ENCODE measurements at regions not wholly inside any gene's neighbourhood (a gene's known extent, or its start where the extent isn't known, plus 50 kb on each side); places are given as distances from the start of the nearest gene placed in this dataset.

DNA sequence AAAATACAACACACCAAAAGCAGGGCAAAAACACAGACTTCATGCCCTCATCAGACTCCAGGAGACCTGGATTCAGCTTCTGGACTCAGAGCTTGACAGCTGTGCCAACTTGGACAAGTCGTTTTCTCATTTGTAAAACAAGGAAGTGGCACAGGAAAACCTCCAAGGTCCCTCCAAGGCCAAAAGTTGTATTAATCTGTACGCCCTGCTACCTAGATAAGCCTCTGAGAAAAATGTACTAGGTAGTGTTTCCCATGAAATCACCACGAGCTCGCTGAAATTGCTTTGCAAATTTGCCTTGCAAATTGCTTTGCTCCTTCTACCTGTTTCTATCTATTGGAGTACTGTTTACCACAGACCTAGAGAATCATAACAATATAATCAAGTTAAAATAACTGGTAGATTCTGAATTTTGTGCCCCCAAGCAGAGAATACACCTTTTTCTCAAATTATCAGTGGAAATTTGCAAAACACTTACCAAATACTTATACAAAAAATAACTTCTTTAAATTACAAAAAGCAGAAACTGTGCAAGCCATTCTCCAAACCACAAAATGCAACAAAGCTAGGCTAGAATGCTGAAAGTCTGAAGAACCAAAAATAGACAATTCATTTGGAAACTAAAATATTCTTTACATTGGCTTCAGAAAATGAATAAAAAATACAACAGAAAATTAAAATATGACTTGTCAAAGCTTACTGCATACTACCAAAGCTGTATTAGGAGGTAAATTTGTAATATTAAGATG lies 158.1 kb upstream of the CHST15 start:
- H3K27ac ChIP-seq, result no peak overlapping the region
- no peaks in the 10 kb centered on the region for H3K36me3 ChIP-seq (replicated peaks; ENCODE audit: insufficient read depth, low read depth)
- DNase-seq (ENCODE audit: low spot score), result no peak

DNA sequence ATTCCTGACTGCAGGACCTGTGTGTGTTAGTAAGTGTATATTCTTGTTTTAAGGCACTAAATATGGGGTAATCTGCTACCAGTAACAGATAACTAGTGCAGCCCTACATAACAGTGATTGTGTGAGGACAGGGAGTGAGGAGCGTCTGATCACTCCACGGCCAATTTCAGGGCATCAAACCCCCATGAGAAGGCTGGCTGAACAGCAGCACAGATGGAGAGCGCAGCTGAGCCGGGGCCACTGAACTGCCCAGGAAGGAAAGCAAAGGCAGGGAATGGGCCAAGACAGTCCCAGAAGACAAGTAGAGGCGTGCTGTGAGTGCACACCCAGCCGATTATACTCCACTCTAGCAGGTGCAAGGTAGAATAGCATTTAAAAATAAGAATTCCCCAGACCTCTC lies 157.1 kb upstream of the CHST15 start:
- H3K4me2 ChIP-seq, result no peak overlapping the region

More for the DNA sequence above, 158.1 kb upstream of the CHST15 start:
- Histone ChIP-seq H3K79me2 (no peaks in the 10 kb centered on the region), H3K4me2 (no peak overlapping the region), H3K27me3 (no peaks in the 10 kb centered on the region), H4K20me1 (ENCODE audit: insufficient read depth, poor library complexity, severe bottlenecking) (no peaks in the 10 kb centered on the region), H3K4me1 (ENCODE audit: insufficient read depth) (no peaks in the 10 kb centered on the region), H3K9me3 (ENCODE audit: low read depth) (no peaks in the 10 kb centered on the region), H3K4me3 (no peak overlapping the region), H3K9me2 (replicated peaks; ENCODE audit: insufficient read depth) (no peaks in the 10 kb centered on the region), H2AFZ (no peak overlapping the region)
- 70% methylated on average over 4 of the region's 4 CpGs for WGBS (ENCODE audit: low lambda C conversion rate, missing lambda C conversion rate)
- TF ChIP-seq, protein P1, sequence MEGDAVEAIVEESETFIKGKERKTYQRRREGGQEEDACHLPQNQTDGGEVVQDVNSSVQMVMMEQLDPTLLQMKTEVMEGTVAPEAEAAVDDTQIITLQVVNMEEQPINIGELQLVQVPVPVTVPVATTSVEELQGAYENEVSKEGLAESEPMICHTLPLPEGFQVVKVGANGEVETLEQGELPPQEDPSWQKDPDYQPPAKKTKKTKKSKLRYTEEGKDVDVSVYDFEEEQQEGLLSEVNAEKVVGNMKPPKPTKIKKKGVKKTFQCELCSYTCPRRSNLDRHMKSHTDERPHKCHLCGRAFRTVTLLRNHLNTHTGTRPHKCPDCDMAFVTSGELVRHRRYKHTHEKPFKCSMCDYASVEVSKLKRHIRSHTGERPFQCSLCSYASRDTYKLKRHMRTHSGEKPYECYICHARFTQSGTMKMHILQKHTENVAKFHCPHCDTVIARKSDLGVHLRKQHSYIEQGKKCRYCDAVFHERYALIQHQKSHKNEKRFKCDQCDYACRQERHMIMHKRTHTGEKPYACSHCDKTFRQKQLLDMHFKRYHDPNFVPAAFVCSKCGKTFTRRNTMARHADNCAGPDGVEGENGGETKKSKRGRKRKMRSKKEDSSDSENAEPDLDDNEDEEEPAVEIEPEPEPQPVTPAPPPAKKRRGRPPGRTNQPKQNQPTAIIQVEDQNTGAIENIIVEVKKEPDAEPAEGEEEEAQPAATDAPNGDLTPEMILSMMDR (IDR thresholded peaks at IDR 0.05; ENCODE audit: poor library complexity), result no peak
- TF ChIP-seq EZH2 (IDR thresholded peaks at IDR 0.05; ENCODE audit: borderline replicate concordance) (no peak), EZH2phosphoT487 (IDR thresholded peaks at IDR 0.05; ENCODE audit: low read depth, severe bottlenecking, unreplicated experiment) (no peak)

DNA sequence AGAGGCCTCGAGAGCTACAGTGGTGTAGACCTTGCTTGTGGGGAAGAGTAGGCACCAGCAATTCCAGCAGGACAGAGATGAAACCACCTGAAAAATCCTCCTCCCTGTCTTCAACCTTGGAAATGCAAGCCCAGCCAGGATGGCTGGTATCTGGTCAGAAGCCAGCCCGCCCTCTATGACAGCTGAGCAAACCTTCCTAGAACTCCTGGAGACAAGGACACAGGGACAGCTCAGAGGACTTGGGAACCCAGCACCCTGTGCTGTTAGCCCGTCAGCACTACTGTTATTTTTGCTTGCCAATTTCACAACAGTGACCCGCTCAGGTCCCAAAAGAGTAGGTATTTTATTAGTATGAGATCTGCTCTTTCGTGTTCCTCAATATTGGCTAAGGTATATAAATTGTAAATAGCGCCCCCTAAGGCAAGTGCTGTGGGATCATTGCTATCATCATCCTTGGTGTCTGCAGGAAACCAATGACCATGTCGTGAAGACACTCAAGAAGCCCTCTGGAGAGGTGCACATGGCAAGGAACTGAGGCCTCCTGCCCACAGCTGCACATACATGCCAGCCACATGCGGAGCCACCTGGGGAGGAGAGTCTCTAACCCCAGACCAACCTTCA lies 156.5 kb upstream of the CHST15 start:
- H3K79me2 ChIP-seq, result no peaks in the 10 kb centered on the region
- H3K4me2 ChIP-seq, result no peak overlapping the region
- H3K36me3 ChIP-seq (replicated peaks; ENCODE audit: insufficient read depth, low read depth), result no peaks in the 10 kb centered on the region
- H3K9me3 ChIP-seq (ENCODE audit: low read depth), result no peaks in the 10 kb centered on the region
- H3K27ac ChIP-seq, result no peak overlapping the region
- no peak overlapping the region for H3K4me3 ChIP-seq
- no peak for DNase-seq (ENCODE audit: low spot score)
- WGBS (ENCODE audit: low lambda C conversion rate, missing lambda C conversion rate), result 71% methylated on average over 8 of the region's 8 CpGs
- H3K4me1 ChIP-seq (ENCODE audit: insufficient read depth), result no peaks in the 10 kb centered on the region
- no peak overlapping the region for H2AFZ ChIP-seq
- H3K27me3 ChIP-seq, result no peaks in the 10 kb centered on the region
- TF ChIP-seq, protein P1 (IDR thresholded peaks at IDR 0.05; ENCODE audit: poor library complexity), result no peak
- no peak for TF ChIP-seq EZH2phosphoT487 (IDR thresholded peaks at IDR 0.05; ENCODE audit: low read depth, severe bottlenecking, unreplicated experiment)
- no peak for TF ChIP-seq EZH2 (IDR thresholded peaks at IDR 0.05; ENCODE audit: borderline replicate concordance)
- H4K20me1 ChIP-seq (ENCODE audit: insufficient read depth, poor library complexity, severe bottlenecking), result no peaks in the 10 kb centered on the region
- H3K9me2 ChIP-seq (replicated peaks; ENCODE audit: insufficient read depth), result no peaks in the 10 kb centered on the region

More for the DNA sequence above, 157.1 kb upstream of the CHST15 start:
- no peaks in the 10 kb centered on the region for H3K4me1 ChIP-seq (ENCODE audit: insufficient read depth)
- no peak overlapping the region for H2AFZ ChIP-seq
- no peaks in the 10 kb centered on the region for H3K36me3 ChIP-seq (replicated peaks; ENCODE audit: insufficient read depth, low read depth)
- H3K27ac ChIP-seq, result no peak overlapping the region
- no peak for DNase-seq (ENCODE audit: low spot score)
- no peaks in the 10 kb centered on the region for H3K79me2 ChIP-seq
- H3K4me3 ChIP-seq, result no peak overlapping the region
- TF ChIP-seq EZH2phosphoT487 (IDR thresholded peaks at IDR 0.05; ENCODE audit: low read depth, severe bottlenecking, unreplicated experiment) (no peak), EZH2 (IDR thresholded peaks at IDR 0.05; ENCODE audit: borderline replicate concordance) (no peak)
- TF ChIP-seq, protein P1 (IDR thresholded peaks at IDR 0.05; ENCODE audit: poor library complexity), result no peak
- H3K27me3 ChIP-seq, result no peaks in the 10 kb centered on the region
- H4K20me1 ChIP-seq (ENCODE audit: insufficient read depth, poor library complexity, severe bottlenecking), result no peaks in the 10 kb centered on the region
- H3K9me2 ChIP-seq (replicated peaks; ENCODE audit: insufficient read depth), result no peaks in the 10 kb centered on the region
- no peaks in the 10 kb centered on the region for H3K9me3 ChIP-seq (ENCODE audit: low read depth)
- WGBS (ENCODE audit: low lambda C conversion rate, missing lambda C conversion rate), result 90% methylated on average over 6 of the region's 6 CpGs
